Stimulated activated CD4-positive, alpha-beta T cell treated with anti-CD3 and anti-CD28 coated beads, Interleukin-15, amount 100 ng/mL, for 1 hour (primary cell): ENCODE measurements at regions not wholly inside any gene's neighbourhood (a gene's known extent, or its start where the extent isn't known, plus 50 kb on each side); places are given as distances from the start of the nearest gene placed in this dataset.

Source experiments
- DNase-seq, 2 donors: peaks; one replicate each; pipeline ENCODE4 v3.0.0-alpha.2; 2020; ENCODE audit warnings: low read depth in 1 of 2, low spot score in 1 of 2

DNA sequence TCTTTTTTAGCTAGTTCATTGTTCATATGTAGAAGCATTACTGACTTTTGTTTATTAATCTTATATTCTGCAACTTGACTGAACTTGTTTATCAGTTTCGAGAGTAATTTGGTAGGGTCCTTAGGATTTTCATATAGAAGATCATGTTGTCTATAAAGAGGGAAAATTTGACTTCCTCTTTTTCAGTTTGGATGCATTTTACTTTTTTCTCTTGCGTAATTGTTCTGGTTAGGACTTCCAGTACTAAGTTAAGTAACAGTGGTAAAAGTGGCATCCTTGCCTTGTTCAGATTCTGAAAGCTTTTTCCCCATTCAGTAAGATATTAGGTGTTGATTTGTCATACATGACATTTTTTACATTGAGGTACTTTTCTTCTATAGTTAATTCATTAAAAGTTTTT is 726.0 kb downstream of the KCNJ3 start:
- DNase-seq: no peak

DNA sequence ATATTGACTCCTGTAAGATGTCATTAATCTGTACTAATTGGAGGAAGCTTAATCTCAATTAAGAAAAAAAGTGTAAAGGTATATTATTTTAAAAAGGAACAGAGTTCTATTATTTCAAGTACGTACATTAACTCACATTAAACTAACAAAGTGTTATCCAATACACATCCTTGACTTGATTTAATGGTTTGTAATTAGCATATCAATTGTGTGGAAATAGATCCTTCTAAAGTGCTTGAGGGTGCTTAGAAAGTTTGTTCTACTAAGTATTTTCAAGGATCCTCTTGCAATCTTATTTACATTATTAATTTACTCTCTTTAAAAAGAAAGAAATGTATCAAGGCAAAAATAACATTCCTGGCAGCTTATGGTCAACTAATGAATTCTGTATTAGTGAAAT is 720.3 kb downstream of the KCNJ3 start:
- DNase-seq: no peak

DNA sequence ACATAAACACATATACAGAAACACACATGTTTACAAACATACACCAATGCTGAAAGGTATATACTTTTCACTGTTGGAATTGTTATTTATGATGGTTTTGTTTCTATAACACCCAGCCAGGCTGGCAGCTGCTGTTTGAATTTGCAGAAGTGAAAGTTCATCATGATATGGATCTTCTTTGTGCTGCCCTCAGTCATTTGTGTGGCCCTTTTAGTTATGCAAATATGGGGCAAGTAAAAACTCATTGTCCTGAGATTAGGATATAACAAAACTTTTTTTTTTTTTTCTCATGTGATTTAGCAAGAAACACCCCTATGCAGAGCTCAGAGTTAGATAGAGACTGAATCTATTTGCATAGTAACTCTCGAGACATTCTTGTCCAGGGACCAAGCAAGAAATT is 714.1 kb downstream of the KCNJ3 start:
- no peak for DNase-seq

DNA sequence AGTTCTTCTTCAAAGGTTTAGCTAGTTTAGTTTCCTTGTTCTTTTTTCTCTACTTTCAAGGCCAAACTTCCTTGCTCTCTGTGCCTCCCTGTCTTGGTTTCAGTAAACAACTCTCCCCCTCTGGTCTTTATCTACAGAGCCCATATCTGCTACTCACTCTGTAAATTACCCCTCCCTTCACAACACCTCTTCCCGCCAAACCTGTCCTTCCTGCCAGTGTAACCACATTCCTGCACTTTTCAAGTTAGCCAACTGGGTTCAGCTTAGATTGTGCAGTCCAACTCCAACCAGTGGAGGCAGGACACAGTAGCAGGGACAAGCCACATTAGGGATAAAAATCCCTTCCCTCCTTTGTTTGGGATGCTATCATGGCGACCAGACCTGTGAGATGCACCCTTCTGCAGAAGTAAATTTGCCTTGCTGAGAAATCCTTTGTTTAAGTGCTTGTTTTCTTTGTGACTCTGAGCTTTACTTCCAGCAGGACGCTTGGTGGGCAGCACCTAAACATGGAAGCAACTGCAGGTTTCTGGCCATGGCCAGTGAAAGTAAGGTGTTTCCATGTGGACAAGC is 706.0 kb downstream of the KCNJ3 start:
- DNase-seq: no peak

DNA sequence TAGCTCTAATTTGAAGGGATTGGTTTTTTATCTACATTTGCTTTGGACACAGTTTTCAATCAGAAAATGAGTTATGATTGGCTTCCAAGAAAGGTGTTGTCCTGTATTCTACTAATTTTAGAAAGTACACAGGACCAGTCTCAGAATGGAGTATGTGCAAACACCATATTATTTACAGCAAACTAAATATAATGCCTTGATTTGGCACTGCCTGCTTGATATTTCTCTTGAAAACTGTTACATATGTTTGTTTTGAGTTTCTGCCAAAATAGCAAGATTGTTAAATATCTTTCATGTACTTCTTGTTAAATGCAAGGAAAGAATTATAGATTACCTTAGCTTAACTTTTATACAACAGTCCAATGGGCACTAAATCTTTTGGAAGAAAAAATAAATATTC is 694.9 kb downstream of the KCNJ3 start:
- DNase-seq: no peak

DNA sequence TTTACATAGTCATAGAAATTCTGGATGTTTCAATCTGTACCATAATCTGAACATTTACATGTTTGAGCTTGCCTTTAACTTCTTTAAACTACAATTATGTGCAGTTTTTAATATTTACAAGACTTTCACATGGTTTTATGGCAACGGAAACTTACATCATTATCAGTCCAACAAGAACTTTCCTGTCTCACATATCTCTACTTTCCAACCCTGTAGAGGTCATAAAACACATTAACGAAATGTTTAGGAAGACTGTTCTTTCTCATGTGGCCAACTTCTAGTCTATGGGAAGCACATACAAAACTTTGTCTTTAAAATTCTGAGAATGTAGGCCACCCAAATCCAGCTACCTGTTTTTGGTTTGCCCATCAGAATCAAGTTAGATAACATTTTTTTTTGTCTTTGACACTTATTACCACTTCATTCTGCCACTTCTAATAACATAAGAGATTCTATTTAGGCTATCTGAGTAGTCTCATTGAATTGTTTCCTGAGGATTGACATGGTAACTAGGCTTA is 693.2 kb downstream of the KCNJ3 start:
- DNase-seq: no peak

DNA sequence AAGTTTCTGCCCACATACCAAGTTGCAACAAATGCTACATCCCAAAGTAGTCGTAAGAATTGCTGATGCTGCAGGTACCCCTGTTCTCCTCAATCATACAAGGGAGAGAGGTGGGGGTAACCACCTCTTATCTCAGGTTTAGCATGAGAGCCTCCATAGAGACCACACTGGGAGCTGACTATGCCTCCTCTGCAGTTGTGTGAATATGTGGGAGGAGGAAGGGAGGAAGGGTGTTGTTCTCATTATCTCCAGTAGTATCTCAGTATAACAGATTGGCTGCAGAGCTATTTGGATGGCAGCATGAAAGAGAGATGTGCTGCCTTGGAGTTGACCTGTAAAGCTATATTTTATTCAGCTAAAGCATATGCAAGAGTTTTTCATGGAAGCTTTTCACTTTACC is 690.7 kb downstream of the KCNJ3 start:
- no peak for DNase-seq

DNA sequence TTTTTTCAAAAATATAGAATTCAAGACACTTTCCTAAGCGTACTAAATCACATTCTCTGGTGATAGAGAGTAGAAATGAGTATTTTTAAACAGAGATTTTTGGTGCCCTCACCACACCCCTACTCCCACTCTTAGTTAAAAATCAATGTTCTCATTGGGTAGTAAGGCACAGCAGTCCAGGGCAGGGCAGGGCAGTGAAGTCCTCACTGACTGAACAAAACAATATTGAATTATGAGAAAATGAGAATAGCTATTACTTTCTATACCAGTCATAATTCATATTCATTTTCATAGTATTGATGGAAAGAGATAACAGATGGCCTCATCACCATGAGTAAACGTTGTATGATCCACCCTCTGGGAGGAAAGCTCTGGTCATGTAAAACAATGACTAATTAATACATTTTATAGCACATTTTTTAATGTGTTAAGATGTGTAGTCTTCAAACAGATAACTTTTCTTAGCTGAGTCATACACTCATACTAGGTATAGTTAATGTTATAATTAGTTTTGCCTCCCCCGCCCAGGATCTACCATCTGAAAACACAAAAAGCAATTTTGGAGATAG is 686.1 kb downstream of the KCNJ3 start:
- DNase-seq: no peak

DNA sequence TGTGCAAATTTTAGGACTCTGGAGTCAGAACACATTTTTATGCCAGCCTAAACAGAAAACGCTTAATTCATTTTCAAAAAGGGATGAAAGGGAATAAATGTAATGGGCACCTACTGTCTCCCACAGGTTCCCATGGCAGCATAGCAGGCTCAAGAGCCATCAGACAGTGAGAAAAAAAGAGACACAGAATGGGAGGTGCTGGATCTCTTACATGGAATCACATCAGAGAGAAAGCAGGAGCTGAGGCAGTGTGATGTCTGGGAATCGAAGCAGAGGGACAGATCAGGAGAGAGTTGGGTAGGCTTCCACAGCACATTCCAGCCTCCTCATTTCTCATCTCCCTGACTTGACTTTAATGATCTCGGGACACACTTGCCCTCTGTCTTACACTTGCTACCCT is 684.3 kb downstream of the KCNJ3 start:
- no peak for DNase-seq

DNA sequence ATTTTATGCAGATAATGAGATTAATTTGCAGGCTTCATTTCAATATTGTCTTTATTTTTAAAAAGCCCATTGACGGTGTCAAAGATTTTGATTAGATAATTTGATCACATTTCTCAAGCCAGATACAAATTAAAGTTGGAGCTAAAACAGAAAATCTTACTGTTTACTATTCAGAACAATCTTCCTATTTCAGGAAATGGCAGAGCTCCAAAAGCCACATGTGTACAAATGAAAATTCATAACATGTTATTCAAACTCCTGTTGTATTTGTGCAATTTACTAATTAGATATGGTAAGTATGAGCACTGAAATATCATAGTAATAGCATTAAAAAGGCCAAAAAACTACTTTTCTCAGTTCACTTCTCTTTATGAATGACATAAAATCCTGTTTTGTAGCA is 682.9 kb downstream of the KCNJ3 start:
- no peak for DNase-seq

DNA sequence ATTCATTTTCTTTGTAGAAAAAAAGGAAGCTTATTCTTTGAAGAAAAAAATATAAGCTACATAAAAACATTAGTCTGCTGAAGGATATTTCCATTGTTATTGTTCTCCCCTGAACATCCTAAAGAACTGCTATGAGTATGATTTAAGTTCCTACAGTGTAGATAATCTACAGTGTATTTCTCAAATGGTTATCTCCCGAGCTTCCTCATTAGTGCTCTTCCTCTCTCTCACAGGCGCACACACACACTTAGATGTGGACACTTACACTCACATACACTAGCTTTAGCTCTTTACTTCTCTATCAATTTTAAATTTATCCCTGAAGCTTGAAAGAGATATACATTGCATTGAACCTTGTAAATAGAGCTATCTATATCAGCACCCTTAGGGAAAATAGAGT is 681.0 kb downstream of the KCNJ3 start:
- DNase-seq: no peak

DNA sequence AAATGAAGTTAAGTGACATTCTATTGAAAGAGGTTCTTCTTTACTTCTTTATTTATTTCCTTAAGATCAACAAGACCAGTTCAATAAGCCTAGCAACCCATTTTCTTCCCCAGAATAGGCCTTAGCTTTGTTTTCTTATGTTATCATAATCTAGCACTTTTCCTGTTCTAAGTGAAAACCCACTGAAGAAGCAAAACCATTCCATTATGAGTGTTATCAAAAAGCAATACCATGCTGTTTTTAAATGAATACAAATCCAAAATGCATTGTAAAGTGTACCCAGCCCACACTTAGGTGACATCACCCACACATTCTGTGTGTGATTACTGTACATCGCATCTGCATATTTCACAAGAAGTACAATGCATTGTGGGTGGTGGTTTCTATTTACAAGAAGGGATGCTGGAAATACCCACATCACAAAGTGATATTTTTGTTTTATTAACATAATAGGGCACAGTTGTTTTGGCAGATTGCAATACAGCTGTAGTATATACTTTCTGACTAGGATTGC is 679.5 kb downstream of the KCNJ3 start:
- DNase-seq: no peak

DNA sequence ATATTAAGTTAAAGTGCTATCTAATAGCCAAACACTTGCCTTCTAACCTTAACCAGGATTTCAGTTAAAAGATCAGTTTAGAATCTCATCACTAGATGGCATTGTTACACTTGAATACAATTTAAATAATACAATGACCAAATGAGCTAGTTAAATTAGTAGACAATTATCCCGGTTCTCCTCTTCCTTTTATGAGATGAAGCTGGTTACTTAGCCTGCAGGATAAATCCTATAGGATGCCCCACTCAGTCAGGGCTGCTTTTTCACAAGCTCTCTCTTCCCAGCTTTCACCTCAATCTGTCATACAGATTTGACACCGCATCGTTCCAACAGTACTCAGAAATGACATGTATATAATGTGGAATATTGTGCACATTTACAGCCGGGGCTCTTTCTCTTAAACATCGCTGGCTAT is 678.8 kb downstream of the KCNJ3 start:
- no peak for DNase-seq

DNA sequence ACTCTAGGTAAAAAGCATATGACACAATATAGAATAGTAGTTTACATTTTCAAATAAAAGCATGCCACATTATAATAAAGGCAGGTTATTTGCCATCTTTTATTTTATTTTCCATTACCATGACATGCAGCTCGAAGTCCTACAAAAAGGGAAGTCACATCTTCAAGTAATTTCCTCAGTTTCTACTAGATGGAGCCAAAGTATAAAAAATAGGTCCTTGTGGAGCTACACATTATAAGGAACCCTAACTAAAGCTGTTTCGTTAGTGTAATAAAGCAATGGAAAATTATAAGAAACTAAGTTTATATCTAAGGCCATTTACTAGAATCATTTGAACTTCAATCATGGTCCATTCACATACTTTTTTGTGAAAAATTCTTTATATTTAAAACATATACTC is 674.5 kb downstream of the KCNJ3 start:
- no peak for DNase-seq

DNA sequence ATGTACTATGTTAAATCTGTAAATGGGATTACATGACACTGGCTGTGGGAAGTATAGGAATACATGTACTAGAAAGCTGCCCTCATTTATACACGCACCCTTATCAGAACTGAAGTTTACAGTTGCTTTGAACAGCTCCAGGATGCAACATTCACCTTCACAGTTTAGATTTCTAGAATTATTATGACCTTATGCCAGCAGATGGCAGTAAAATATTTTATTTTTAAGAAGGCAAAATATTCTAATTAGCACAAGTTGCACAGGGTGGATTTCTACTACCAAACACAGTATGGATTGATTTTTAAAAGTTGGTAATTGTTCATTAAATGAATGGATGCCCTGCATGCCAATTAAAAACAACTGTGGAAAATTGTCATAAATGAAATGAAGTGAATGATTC is 670.4 kb downstream of the KCNJ3 start:
- no peak for DNase-seq

DNA sequence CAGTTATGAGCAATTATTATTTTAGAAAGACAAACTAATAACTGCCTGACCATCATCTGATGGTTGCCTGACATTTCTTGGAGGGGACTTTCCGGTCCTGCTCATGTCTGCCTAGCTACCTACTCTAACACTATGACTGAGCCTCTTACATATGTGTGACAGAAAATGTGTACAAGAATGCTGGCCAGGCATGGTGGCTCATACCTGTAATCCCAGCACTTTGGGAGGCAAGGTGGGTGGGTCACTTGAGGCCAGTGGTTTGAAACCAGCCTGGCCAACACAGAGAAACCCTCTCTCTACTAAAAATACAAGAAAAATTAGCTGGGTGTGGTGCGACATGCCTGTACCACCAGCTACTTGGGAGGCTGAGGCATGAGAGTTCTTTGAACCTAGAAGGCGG is 666.3 kb downstream of the KCNJ3 start:
- no peak for DNase-seq

DNA sequence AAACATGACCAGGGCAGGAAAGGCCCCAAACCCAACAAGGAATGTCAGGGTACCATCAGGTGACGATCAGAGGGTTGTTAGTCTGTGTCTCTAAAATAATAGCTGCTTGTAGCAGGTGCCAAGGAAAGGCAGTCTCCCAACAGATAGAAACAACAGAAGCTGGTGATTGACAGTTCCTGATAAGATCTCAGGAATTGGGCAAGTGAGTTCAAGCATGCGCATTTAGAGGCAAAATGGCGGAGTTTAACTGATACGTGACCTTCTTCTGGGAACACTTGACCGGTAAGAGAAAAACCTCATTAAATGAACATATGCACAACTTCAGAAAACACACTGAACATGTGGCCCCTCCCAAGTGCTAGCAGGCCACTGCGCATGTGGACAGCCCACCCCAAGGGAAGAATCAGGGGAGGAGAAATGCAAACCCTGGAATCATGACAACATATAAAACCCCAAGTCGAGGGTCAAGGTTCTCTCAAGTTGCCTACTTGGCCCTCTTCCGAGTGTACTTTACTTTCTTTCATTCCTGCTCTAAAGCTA is 664.9 kb downstream of the KCNJ3 start:
- no peak for DNase-seq

DNA sequence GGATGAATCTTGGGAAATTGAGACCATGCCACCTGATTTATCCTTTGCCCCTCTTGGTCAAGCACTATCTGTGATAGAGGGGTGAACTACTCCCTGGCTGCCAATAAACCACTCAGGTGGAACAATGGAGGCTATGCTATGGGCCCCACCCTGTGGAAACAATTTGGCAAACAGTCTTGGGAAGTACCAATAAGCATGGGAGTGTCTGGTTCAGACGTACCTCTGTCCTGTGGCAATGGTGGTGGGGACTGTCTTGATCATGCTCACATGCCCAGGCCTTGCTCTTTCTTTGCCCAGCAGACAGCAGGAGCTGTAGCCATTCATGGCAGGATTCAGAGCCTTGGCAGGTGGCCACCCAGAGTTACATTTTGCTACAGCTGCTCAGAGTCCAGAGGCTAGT is 658.7 kb downstream of the KCNJ3 start:
- DNase-seq: no peak

DNA sequence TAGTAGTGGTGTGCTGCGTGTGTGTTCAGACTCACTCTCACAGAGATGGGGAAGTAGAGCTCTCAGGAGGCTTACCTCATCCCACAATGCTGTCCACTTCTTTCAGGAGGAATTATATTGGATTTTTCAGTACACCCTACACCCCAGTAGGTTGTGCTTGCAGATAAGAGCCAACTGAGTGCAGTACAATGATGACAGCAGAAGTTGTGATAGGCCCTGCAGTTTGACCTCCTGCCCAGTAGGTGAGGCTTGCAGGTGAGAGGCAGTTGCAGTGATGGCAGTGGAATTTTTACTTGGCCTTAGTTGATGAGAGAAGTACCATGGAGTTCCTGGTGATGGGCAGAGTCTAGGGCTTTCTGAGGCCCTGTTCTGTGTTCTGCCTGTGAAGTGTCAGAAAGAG is 657.8 kb downstream of the KCNJ3 start:
- no peak for DNase-seq

DNA sequence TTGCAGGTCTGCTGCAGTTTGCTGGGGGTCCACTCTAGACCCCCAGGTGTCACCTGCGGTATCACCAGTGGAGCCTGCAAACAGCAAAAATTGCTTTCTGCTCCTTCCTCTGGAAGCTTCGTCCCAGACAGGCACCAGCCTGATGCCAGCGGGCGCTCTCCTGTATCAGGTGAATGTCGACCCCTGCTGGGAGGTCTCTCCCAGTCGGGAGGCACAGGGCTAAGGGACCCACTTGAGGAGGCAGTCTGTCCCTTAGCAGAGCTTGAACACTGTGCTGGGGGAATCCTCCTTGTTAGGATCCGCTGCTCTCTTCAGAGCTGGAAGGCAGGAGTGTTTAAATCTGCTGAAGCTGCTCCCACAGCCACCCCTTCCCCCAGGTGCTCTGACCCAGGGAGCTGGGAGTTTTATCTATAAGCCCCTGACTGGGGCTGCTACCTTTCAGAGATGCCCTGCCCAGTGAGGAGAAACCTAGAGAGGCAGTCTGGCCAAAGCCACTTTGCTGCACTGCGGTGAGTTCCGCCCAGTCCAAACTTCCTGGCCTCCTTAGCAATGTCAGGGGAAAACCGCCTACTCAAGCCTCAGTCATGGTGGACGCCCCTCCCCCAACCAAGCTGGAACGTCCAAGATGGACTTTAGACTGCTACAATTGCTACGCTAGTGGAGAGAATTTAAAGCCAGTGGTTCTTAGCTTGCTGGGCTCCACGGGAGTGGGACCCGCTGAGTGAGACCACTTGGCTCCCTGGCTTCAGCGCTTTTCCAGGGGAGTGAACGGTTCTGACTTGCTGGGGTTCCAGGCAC is 652.5 kb downstream of the KCNJ3 start:
- no peak for DNase-seq

DNA sequence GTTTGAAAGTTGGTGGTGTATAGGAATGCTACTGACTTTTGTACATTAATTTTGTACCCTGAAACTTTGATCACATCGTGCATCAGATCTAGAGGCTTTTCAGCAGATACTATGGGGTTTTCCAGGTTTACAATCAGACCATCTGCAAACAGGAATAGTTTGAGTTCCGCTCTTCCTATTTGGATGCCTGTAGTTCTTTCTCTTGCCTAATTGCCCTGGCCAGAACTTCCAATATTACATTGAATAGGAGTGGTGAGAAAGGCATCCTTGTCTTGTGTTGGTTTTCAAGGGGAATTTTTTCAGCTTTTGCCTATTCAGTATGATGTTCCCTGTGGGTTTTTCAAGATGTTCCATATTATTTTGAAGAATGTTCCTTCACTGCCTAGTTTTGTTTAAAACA is 633.5 kb downstream of the KCNJ3 start:
- DNase-seq: no peak

DNA sequence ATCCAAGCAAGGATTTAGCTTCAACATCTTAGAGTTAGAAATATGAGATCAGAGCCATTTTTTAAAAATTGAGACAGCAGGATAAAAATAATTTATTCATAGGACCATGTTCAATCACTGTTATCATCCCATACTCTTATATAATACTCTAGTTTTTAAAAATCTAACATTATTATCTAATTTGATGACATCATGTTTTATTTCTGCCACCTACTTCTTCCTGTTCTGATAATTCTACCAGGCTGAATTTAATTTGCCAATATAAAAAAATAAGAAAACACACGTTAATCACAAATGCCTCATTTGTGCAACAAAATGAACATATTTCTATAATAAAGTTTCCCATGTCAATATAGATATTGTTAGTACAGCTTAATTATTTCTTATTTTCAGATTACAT is 621.7 kb downstream of the KCNJ3 start:
- DNase-seq: no peak
